ENCODE measurements at regions not wholly inside any gene's neighbourhood (a gene's known extent, or its start where the extent isn't known, plus 50 kb on each side); places are given as distances from the start of the nearest gene placed in this dataset.

GRCh38 chr12:86456776-86457175, 200.6 kb upstream of the MGAT4C start:
- H3K4me1 Mint-ChIP-seq (ENCODE audit: low read depth): no peaks in the 10 kb centered on the region
- DNase-seq (ENCODE audit: low spot score, unreplicated experiment): no peak
- TF ChIP-seq CTCF (IDR thresholded peaks at IDR 0.05; ENCODE audit: unreplicated experiment): no peak
- no peaks in the 10 kb centered on the region for H3K36me3 Mint-ChIP-seq (ENCODE audit: insufficient read depth)
- no peak overlapping the region for H3K27ac Mint-ChIP-seq
- no peak overlapping the region for H3K4me3 Mint-ChIP-seq (ENCODE audit: low read depth)
- no peaks in the 10 kb centered on the region for H3K27me3 Mint-ChIP-seq
- no peaks in the 10 kb centered on the region for H3K9me3 Mint-ChIP-seq (ENCODE audit: low read depth)

- no peaks in the 10 kb centered on the region for H3K27me3 Mint-ChIP-seq
- H3K4me1 Mint-ChIP-seq (ENCODE audit: low read depth): no peaks in the 10 kb centered on the region
- H3K36me3 Mint-ChIP-seq (ENCODE audit: insufficient read depth): no peaks in the 10 kb centered on the region
- H3K4me3 Mint-ChIP-seq (ENCODE audit: low read depth): no peak overlapping the region
- no peak for TF ChIP-seq CTCF (IDR thresholded peaks at IDR 0.05; ENCODE audit: unreplicated experiment)
- no peak for DNase-seq (ENCODE audit: low spot score, unreplicated experiment)
- H3K27ac Mint-ChIP-seq: no peak overlapping the region
- no peaks in the 10 kb centered on the region for H3K9me3 Mint-ChIP-seq (ENCODE audit: low read depth)
Measured at GRCh38 chr12:86456241-86456640, 200.1 kb upstream of the MGAT4C start.

GRCh38 chr12:86445356-86445755, 189.2 kb upstream of the MGAT4C start:
- H3K36me3 Mint-ChIP-seq (ENCODE audit: insufficient read depth): no peaks in the 10 kb centered on the region
- H3K4me1 Mint-ChIP-seq (ENCODE audit: low read depth): no peaks in the 10 kb centered on the region
- no peak for DNase-seq (ENCODE audit: low spot score, unreplicated experiment)
- H3K9me3 Mint-ChIP-seq (ENCODE audit: low read depth): no peaks in the 10 kb centered on the region
- H3K27ac Mint-ChIP-seq: no peak overlapping the region
- H3K4me3 Mint-ChIP-seq (ENCODE audit: low read depth): no peak overlapping the region
- TF ChIP-seq CTCF (IDR thresholded peaks at IDR 0.05; ENCODE audit: unreplicated experiment): no peak
- H3K27me3 Mint-ChIP-seq: no peaks in the 10 kb centered on the region

GRCh38 chr12:86435053-86435452, 178.9 kb upstream of the MGAT4C start:
- Mint-ChIP-seq H3K4me3 (ENCODE audit: low read depth) (no peak overlapping the region), H3K4me1 (ENCODE audit: low read depth) (peaks cover 5% of the 10 kb centered on the region), H3K36me3 (ENCODE audit: insufficient read depth) (no peaks in the 10 kb centered on the region), H3K27me3 (no peaks in the 10 kb centered on the region), H3K27ac (no peak overlapping the region), H3K9me3 (ENCODE audit: low read depth) (peaks cover 4% of the 10 kb centered on the region)
- no peak for TF ChIP-seq CTCF (IDR thresholded peaks at IDR 0.05; ENCODE audit: unreplicated experiment)
- no peak for DNase-seq (ENCODE audit: low spot score, unreplicated experiment)

GRCh38 chr12:86429824-86430223, 173.6 kb upstream of the MGAT4C start:
- Mint-ChIP-seq H3K36me3 (ENCODE audit: insufficient read depth) (no peaks in the 10 kb centered on the region), H3K4me3 (ENCODE audit: low read depth) (no peak overlapping the region), H3K9me3 (ENCODE audit: low read depth) (peaks cover 9% of the 10 kb centered on the region), H3K4me1 (ENCODE audit: low read depth) (no peaks in the 10 kb centered on the region), H3K27me3 (no peaks in the 10 kb centered on the region), H3K27ac (no peak overlapping the region)
- DNase-seq (ENCODE audit: low spot score, unreplicated experiment): no peak
- no peak for TF ChIP-seq CTCF (IDR thresholded peaks at IDR 0.05; ENCODE audit: unreplicated experiment)
